Nephron progenitor cell (in vitro differentiated cells): ENCODE measurements at regions not wholly inside any gene's neighbourhood (a gene's known extent, or its start where the extent isn't known, plus 50 kb on each side); places are given as distances from the start of the nearest gene placed in this dataset.

ENCODE experiments used
- DNase-seq: peaks from one replicate; pipeline ENCODE4 v3.0.0; 2021
- H3K27ac Mint-ChIP-seq: 2 replicates; pipeline ENCODE4 v1.8.0; 2021; ENCODE audit warnings: mild to moderate bottlenecking, moderate library complexity, mixed read lengths
- H3K27me3 Mint-ChIP-seq: 2 replicates; pipeline ENCODE4 v1.8.0; 2021; ENCODE audit warnings: mild to moderate bottlenecking, low read depth, mixed read lengths; ENCODE audit not compliant: poor library complexity
- H3K36me3 Mint-ChIP-seq: 2 replicates; pipeline ENCODE4 v1.8.0; 2021; ENCODE audit warnings: low read depth, mixed read lengths
- H3K4me1 Mint-ChIP-seq: 2 replicates; pipeline ENCODE4 v1.8.0; 2021; ENCODE audit warnings: mixed read lengths
- H3K4me3 Mint-ChIP-seq: 2 replicates; pipeline ENCODE4 v1.8.0; 2021; ENCODE audit warnings: mild to moderate bottlenecking, moderate library complexity, mixed read lengths
- H3K9me3 Mint-ChIP-seq: 2 replicates; pipeline ENCODE4 v1.8.0; 2021; ENCODE audit warnings: mild to moderate bottlenecking, moderate library complexity, mixed read lengths
- CTCF ChIP-seq: fragments of 200-600 bp; sonication (generic); IDR thresholded peaks from 2 replicates; pipeline ENCODE4 v1.5.0; 2021; ENCODE audit warnings: antibody characterized with exemption

- no peak for TF ChIP-seq CTCF
- DNase-seq: no peak
- no peak overlapping the region for H3K27ac Mint-ChIP-seq
- H3K4me1 Mint-ChIP-seq: no peaks in the 10 kb centered on the region
- H3K36me3 Mint-ChIP-seq: no peaks in the 10 kb centered on the region
- H3K4me3 Mint-ChIP-seq: no peak overlapping the region
- peaks cover 28% of the 10 kb centered on the region for H3K9me3 Mint-ChIP-seq
- peaks cover 9% of the 10 kb centered on the region for H3K27me3 Mint-ChIP-seq
Measured at GRCh38 chr7:156423876-156424275, 216.7 kb upstream of the RNF32 start.

GRCh38 chr7:156420496-156420895 lies 220.1 kb upstream of the RNF32 start:
- no peak overlapping the region for H3K27ac Mint-ChIP-seq
- TF ChIP-seq CTCF: no peak
- no peak for DNase-seq
- H3K36me3 Mint-ChIP-seq: no peaks in the 10 kb centered on the region
- peaks cover 9% of the 10 kb centered on the region for H3K27me3 Mint-ChIP-seq
- no peaks in the 10 kb centered on the region for H3K4me1 Mint-ChIP-seq
- H3K9me3 Mint-ChIP-seq: peaks cover 32% of the 10 kb centered on the region
- no peak overlapping the region for H3K4me3 Mint-ChIP-seq

DNA sequence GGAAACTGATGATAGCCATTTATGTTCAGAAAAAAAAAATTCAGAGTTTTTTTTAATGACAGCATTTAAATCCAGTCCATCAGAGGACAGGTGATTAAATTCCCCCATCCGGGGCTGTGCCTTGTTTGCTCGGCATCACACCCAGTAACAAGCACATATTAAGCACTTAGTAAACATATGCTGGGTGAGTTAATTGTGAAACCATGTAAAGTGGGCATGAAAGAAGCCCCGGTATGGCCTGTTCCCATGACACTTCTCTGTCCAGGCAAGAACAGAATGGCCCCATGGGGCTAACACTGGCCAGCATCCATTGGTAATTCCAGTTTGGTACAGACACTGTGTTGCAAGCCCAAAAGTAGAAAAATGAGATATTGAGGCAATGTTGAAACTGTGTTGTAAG lies 220.8 kb upstream of the RNF32 start:
- H3K27ac Mint-ChIP-seq: no peak overlapping the region
- no peak for TF ChIP-seq CTCF
- no peak overlapping the region for H3K4me3 Mint-ChIP-seq
- peaks cover 2% of the 10 kb centered on the region for H3K4me1 Mint-ChIP-seq
- H3K27me3 Mint-ChIP-seq: peaks cover 12% of the 10 kb centered on the region
- peaks cover 32% of the 10 kb centered on the region for H3K9me3 Mint-ChIP-seq
- H3K36me3 Mint-ChIP-seq: no peaks in the 10 kb centered on the region
- no peak for DNase-seq

DNA sequence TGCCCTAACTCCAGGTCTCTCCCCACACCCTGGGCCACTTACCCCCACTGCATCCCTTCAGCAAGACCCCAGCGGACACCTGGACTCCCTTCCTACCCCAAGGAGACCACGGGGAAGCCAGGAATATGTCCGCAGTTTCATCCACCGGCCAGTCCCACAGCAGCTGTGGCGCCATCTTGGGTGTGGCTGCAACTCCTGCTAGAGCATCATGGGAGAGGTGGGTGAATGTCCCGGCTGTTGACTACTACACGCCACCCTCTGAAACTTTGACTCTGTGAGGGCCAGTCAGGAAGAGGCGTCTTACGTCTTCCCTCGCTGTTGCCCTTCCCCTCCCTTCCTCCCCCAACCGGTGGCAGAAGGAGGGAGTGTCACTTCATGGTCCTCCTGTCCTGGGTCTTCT lies 238.3 kb upstream of the RNF32 start:
- DNase-seq: no peak
- Mint-ChIP-seq H3K4me1 (no peaks in the 10 kb centered on the region), H3K4me3 (no peak overlapping the region), H3K36me3 (no peaks in the 10 kb centered on the region), H3K27ac (peak overlapping the region; percentile 41), H3K27me3 (peaks cover 7% of the 10 kb centered on the region), H3K9me3 (no peaks in the 10 kb centered on the region)
- TF ChIP-seq CTCF: no peak

GRCh38 chr7:156401617-156402016 lies 239.0 kb upstream of the RNF32 start:
- no peak overlapping the region for H3K27ac Mint-ChIP-seq
- DNase-seq: no peak
- H3K4me3 Mint-ChIP-seq: no peak overlapping the region
- no peaks in the 10 kb centered on the region for H3K4me1 Mint-ChIP-seq
- H3K27me3 Mint-ChIP-seq: peaks cover 7% of the 10 kb centered on the region
- H3K9me3 Mint-ChIP-seq: no peaks in the 10 kb centered on the region
- TF ChIP-seq CTCF: no peak
- H3K36me3 Mint-ChIP-seq: no peaks in the 10 kb centered on the region

DNA sequence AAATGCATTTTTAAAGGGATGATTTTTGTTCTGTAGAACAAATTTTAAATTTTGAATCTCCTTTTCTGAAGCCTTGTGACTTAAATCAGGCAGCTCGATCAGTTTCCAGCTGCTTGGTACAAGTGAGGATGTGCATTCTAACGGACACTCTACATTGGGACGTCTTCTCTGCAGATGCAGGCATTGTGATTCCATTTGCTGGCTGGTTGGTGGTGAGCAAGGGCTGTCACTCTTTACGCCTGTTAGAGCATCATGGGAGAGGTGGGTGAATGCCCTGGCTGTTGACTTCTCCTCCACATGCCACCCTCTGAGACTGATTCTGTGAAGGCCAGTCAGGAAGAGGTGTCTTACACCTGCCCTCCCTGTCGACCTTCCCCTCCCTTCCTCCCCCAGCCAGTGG lies 240.5 kb upstream of the RNF32 start:
- no peaks in the 10 kb centered on the region for H3K36me3 Mint-ChIP-seq
- no peak overlapping the region for H3K4me3 Mint-ChIP-seq

More for the DNA sequence above, 240.5 kb upstream of the RNF32 start:
- no peaks in the 10 kb centered on the region for H3K4me1 Mint-ChIP-seq
- no peak for DNase-seq
- H3K27ac Mint-ChIP-seq: no peak overlapping the region
- H3K9me3 Mint-ChIP-seq: no peaks in the 10 kb centered on the region
- no peak for TF ChIP-seq CTCF
- peaks cover 12% of the 10 kb centered on the region for H3K27me3 Mint-ChIP-seq
